ENCODE measurements at regions not wholly inside any gene's neighbourhood (a gene's known extent, or its start where the extent isn't known, plus 50 kb on each side); places are given as distances from the start of the nearest gene placed in this dataset.

DNA sequence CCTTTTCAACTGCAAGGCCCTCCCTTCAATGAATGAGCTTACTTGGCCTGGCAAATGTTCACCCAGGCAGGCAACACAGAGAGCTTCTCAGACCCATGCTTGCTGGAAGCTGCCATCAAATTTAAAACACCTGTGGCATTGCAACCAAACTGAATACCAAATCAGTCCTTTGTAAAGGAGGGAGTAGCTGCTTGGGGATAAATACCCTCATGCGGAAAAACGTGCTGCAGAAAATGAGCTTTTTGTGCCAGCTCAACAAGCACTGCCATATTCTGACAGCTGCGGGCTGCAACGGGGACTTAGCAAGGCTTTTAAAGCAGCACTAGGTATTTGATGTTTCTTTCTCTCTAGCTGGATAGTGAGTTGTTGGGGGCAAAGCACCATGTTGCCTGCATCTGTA lies 119.7 kb downstream of the PLPPR4 start:
- TF ChIP-seq, protein P1, sequence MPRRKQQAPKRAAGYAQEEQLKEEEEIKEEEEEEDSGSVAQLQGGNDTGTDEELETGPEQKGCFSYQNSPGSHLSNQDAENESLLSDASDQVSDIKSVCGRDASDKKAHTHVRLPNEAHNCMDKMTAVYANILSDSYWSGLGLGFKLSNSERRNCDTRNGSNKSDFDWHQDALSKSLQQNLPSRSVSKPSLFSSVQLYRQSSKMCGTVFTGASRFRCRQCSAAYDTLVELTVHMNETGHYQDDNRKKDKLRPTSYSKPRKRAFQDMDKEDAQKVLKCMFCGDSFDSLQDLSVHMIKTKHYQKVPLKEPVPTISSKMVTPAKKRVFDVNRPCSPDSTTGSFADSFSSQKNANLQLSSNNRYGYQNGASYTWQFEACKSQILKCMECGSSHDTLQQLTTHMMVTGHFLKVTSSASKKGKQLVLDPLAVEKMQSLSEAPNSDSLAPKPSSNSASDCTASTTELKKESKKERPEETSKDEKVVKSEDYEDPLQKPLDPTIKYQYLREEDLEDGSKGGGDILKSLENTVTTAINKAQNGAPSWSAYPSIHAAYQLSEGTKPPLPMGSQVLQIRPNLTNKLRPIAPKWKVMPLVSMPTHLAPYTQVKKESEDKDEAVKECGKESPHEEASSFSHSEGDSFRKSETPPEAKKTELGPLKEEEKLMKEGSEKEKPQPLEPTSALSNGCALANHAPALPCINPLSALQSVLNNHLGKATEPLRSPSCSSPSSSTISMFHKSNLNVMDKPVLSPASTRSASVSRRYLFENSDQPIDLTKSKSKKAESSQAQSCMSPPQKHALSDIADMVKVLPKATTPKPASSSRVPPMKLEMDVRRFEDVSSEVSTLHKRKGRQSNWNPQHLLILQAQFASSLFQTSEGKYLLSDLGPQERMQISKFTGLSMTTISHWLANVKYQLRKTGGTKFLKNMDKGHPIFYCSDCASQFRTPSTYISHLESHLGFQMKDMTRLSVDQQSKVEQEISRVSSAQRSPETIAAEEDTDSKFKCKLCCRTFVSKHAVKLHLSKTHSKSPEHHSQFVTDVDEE (CRISPR knock-in tag; IDR thresholded peaks at IDR 0.05) = no peak
- TF ChIP-seq TCF4 (CRISPR knock-in tag; IDR thresholded peaks at IDR 0.05; ENCODE audit: borderline replicate concordance) (no peak), RARB (CRISPR knock-in tag; IDR thresholded peaks at IDR 0.05) (no peak), OSR1 (CRISPR knock-in tag; IDR thresholded peaks at IDR 0.05) (no peak), GLIS3 (CRISPR knock-in tag; IDR thresholded peaks at IDR 0.05) (no peak), BACH2 (CRISPR knock-in tag; IDR thresholded peaks at IDR 0.05; ENCODE audit: borderline replicate concordance) (no peak), ZNF8 (CRISPR knock-in tag; IDR thresholded peaks at IDR 0.05) (no peak), PPARA (CRISPR knock-in tag; IDR thresholded peaks at IDR 0.05; ENCODE audit: borderline replicate concordance) (no peak), ZC3H10 (CRISPR knock-in tag; IDR thresholded peaks at IDR 0.05) (no peak)
- TF ChIP-seq, protein P2, sequence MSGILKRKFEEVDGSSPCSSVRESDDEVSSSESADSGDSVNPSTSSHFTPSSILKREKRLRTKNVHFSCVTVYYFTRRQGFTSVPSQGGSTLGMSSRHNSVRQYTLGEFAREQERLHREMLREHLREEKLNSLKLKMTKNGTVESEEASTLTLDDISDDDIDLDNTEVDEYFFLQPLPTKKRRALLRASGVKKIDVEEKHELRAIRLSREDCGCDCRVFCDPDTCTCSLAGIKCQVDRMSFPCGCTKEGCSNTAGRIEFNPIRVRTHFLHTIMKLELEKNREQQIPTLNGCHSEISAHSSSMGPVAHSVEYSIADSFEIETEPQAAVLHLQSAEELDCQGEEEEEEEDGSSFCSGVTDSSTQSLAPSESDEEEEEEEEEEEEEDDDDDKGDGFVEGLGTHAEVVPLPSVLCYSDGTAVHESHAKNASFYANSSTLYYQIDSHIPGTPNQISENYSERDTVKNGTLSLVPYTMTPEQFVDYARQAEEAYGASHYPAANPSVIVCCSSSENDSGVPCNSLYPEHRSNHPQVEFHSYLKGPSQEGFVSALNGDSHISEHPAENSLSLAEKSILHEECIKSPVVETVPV (CRISPR knock-in tag; IDR thresholded peaks at IDR 0.05) = no peak
- no peak for ATAC-seq

DNA sequence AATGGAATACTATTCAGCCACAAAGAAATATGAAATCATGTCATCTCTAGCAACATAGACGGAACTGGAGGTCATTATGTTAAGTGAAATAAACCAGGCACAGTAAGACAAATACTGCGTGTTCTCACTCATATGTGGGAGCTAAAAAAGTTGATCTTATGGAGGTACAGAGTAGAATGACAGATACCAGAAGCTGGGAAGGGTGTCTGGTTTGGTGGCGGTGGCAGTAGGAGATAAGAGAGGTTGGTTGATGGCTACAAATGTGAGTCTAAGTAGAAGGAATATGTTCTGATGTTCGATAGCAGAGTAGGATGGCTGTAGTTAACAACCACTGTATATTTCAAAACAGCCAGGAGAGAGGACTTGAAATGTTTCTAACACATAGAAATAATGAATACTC lies 121.6 kb downstream of the PLPPR4 start:
- TF ChIP-seq OSR1 (CRISPR knock-in tag; IDR thresholded peaks at IDR 0.05) (no peak), ZNF565 (CRISPR knock-in tag; conservative IDR thresholded peaks at IDR 0.05; ENCODE audit: low read depth) (no peak), SNAI2 (CRISPR knock-in tag; IDR thresholded peaks at IDR 0.05) (no peak), PPARA (CRISPR knock-in tag; IDR thresholded peaks at IDR 0.05; ENCODE audit: borderline replicate concordance) (no peak), ZC3H10 (CRISPR knock-in tag; IDR thresholded peaks at IDR 0.05) (no peak), ARNTL (CRISPR knock-in tag; IDR thresholded peaks at IDR 0.05; ENCODE audit: borderline replicate concordance, low read depth) (no peak), CSDC2 (CRISPR knock-in tag; IDR thresholded peaks at IDR 0.05) (no peak), ZNF70 (CRISPR knock-in tag; IDR thresholded peaks at IDR 0.05) (no peak), ZNF8 (CRISPR knock-in tag; IDR thresholded peaks at IDR 0.05) (no peak), GLIS3 (CRISPR knock-in tag; IDR thresholded peaks at IDR 0.05) (no peak), RARB (CRISPR knock-in tag; IDR thresholded peaks at IDR 0.05) (no peak), ZFP3 (CRISPR knock-in tag; IDR thresholded peaks at IDR 0.05) (no peak), ISL1 (CRISPR knock-in tag; IDR thresholded peaks at IDR 0.05) (no peak), ESRRG (CRISPR knock-in tag; IDR thresholded peaks at IDR 0.05) (no peak), ZFP30 (CRISPR knock-in tag; IDR thresholded peaks at IDR 0.05) (no peak), BACH2 (CRISPR knock-in tag; IDR thresholded peaks at IDR 0.05; ENCODE audit: borderline replicate concordance) (no peak), TOX (CRISPR knock-in tag; IDR thresholded peaks at IDR 0.05; ENCODE audit: borderline replicate concordance) (no peak)
- TF ChIP-seq, protein P3, sequence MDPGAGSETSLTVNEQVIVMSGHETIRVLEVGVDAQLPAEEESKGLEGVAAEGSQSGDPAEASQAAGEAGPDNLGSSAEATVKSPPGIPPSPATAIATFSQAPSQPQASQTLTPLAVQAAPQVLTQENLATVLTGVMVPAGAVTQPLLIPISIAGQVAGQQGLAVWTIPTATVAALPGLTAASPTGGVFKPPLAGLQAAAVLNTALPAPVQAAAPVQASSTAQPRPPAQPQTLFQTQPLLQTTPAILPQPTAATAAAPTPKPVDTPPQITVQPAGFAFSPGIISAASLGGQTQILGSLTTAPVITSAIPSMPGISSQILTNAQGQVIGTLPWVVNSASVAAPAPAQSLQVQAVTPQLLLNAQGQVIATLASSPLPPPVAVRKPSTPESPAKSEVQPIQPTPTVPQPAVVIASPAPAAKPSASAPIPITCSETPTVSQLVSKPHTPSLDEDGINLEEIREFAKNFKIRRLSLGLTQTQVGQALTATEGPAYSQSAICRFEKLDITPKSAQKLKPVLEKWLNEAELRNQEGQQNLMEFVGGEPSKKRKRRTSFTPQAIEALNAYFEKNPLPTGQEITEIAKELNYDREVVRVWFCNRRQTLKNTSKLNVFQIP (CRISPR knock-in tag; IDR thresholded peaks at IDR 0.05; ENCODE audit: borderline replicate concordance, low read depth) = no peak
- TF ChIP-seq, protein P4, sequence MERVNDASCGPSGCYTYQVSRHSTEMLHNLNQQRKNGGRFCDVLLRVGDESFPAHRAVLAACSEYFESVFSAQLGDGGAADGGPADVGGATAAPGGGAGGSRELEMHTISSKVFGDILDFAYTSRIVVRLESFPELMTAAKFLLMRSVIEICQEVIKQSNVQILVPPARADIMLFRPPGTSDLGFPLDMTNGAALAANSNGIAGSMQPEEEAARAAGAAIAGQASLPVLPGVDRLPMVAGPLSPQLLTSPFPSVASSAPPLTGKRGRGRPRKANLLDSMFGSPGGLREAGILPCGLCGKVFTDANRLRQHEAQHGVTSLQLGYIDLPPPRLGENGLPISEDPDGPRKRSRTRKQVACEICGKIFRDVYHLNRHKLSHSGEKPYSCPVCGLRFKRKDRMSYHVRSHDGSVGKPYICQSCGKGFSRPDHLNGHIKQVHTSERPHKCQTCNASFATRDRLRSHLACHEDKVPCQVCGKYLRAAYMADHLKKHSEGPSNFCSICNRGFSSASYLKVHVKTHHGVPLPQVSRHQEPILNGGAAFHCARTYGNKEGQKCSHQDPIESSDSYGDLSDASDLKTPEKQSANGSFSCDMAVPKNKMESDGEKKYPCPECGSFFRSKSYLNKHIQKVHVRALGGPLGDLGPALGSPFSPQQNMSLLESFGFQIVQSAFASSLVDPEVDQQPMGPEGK (CRISPR knock-in tag; IDR thresholded peaks at IDR 0.05; ENCODE audit: borderline replicate concordance) = no peak
- TF ChIP-seq, protein P2 (CRISPR knock-in tag; IDR thresholded peaks at IDR 0.05) = no peak
- ATAC-seq = no peak

DNA sequence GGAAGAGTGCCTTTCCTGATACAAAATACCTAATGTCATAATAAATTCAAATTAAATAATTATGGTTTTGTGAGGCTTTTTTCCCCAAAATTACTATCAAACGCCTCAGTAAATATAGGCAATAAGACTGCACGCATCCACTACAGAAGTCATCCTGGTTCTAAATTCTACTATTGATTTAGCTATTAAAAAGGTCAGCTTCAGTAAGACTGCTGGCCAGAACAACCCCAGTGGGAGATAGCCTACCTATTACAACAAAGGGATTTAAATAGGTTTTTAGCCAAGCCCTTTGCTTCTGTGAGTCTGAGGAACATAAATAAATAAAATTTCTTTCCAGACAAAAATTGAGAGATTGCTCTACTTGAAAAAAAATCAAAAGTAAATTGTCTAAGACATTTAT lies 132.1 kb downstream of the PLPPR4 start:
- no peak for ATAC-seq
- TF ChIP-seq, protein P5, sequence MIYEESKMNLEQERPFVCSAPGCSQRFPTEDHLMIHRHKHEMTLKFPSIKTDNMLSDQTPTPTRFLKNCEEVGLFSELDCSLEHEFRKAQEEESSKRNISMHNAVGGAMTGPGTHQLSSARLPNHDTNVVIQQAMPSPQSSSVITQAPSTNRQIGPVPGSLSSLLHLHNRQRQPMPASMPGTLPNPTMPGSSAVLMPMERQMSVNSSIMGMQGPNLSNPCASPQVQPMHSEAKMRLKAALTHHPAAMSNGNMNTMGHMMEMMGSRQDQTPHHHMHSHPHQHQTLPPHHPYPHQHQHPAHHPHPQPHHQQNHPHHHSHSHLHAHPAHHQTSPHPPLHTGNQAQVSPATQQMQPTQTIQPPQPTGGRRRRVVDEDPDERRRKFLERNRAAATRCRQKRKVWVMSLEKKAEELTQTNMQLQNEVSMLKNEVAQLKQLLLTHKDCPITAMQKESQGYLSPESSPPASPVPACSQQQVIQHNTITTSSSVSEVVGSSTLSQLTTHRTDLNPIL (CRISPR knock-in tag; IDR thresholded peaks at IDR 0.05; ENCODE audit: low read depth) = no peak
- TF ChIP-seq CSDC2 (CRISPR knock-in tag; IDR thresholded peaks at IDR 0.05) = no peak
- no peak for TF ChIP-seq ZNF8 (CRISPR knock-in tag; IDR thresholded peaks at IDR 0.05)
- TF ChIP-seq ZC3H10 (CRISPR knock-in tag; IDR thresholded peaks at IDR 0.05) = no peak
- no peak for TF ChIP-seq TOX (CRISPR knock-in tag; IDR thresholded peaks at IDR 0.05; ENCODE audit: borderline replicate concordance)
- no peak for TF ChIP-seq SNAI2 (CRISPR knock-in tag; IDR thresholded peaks at IDR 0.05)
- no peak for TF ChIP-seq ZFP3 (CRISPR knock-in tag; IDR thresholded peaks at IDR 0.05)
- TF ChIP-seq, protein P1 (CRISPR knock-in tag; IDR thresholded peaks at IDR 0.05) = no peak

Measured in SK-N-SH treated with all-trans-retinoic acid at 6 μM for 48 hours (cell line).